HL-60 (cell line): ENCODE measurements at regions not wholly inside any gene's neighbourhood (a gene's known extent, or its start where the extent isn't known, plus 50 kb on each side); places are given as distances from the start of the nearest gene placed in this dataset.

Experiments
- POLR2AphosphoS5 ChIP-seq: IDR thresholded peaks from 2 replicates; pipeline ENCODE4 v1.6.1; 2012; ENCODE audit warnings: low read depth
- TF ChIP-seq, protein P1 (sequence below): IDR thresholded peaks from one replicate; pipeline ENCODE4 v1.5.1; 2011; ENCODE audit warnings: low read length, control low read depth, inconsistent platforms; ENCODE audit not compliant: insufficient read depth

DNA sequence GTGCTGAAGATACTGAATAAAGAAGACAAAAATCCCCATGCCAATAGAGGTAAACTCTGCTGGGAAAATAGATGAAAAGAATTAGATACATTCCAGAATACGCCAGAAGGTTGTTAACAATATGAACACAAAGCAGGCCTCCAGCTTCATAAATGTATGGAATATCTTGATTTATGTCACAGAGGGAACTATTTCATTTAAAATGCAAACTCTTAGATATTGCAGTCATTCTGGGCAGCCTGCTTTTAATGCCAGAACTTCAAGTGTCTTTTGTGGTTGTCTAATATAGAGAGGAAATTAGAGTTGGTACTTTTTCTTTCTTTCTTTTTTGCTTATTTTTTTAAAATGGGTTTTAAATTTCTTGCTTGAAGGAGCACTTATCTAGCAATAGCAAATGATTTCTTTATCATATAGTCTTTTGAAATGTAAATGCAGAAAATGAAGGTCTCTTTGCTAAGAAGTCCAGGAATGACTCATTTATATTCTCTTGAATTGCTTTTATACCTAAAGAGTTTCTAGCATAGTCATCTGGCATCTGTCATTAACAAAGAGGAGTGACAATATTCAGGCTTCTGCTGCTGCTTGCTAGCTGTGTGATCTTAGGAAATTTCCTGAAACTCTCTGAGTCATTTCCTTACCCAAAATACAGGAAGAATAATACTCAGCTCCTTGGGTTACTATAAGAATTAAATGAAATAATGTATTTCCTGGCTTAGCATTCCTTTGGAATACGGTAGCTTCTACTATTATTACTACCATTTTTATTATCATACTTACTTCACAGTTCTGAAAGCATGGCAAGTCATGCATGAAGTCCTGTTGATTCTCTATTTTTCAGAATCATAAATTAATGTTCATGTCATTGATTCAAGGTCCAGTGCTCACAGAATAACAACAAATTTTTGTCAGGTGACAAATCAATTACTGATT lies 527.6 kb downstream of the DIPK2A start:
- TF ChIP-seq, protein P1, sequence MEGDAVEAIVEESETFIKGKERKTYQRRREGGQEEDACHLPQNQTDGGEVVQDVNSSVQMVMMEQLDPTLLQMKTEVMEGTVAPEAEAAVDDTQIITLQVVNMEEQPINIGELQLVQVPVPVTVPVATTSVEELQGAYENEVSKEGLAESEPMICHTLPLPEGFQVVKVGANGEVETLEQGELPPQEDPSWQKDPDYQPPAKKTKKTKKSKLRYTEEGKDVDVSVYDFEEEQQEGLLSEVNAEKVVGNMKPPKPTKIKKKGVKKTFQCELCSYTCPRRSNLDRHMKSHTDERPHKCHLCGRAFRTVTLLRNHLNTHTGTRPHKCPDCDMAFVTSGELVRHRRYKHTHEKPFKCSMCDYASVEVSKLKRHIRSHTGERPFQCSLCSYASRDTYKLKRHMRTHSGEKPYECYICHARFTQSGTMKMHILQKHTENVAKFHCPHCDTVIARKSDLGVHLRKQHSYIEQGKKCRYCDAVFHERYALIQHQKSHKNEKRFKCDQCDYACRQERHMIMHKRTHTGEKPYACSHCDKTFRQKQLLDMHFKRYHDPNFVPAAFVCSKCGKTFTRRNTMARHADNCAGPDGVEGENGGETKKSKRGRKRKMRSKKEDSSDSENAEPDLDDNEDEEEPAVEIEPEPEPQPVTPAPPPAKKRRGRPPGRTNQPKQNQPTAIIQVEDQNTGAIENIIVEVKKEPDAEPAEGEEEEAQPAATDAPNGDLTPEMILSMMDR = no peak
- TF ChIP-seq POLR2AphosphoS5 = no peak
